ENCODE measurements at regions not wholly inside any gene's neighbourhood (a gene's known extent, or its start where the extent isn't known, plus 50 kb on each side); places are given as distances from the start of the nearest gene placed in this dataset.

DNA sequence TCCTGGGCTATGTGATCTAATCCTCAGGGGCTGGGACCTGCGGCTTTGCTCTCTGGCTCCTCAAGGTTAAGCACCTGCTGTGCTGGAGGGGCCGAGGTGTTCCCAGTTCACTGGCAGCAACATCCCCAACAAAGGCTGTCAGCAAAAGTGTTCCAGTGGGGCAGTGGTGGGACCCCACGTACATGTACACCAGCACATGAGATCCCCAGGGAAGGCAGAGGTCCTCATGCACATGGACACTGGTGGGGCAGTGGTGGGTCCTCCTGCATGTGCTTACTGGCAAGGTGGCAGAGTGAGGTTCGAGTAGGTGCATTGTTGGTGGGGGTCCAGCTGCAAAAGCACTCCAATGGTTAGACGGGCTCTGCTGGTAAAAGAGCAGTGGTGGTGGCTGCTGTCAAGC, 255.6 kb upstream of the MPDZ start (continued):
- TF ChIP-seq, protein P1, sequence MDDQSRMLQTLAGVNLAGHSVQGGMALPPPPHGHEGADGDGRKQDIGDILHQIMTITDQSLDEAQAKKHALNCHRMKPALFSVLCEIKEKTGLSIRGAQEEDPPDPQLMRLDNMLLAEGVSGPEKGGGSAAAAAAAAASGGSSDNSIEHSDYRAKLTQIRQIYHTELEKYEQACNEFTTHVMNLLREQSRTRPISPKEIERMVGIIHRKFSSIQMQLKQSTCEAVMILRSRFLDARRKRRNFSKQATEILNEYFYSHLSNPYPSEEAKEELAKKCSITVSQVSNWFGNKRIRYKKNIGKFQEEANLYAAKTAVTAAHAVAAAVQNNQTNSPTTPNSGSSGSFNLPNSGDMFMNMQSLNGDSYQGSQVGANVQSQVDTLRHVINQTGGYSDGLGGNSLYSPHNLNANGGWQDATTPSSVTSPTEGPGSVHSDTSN (IDR thresholded peaks at IDR 0.05; ENCODE audit: insufficient replicate concordance, low read depth, low read length) = no peak
- TF ChIP-seq SIX5 (IDR thresholded peaks at IDR 0.05; ENCODE audit: low read depth, low read length, severe bottlenecking) (no peak), NR2C1 (IDR thresholded peaks at IDR 0.05) (no peak), RUNX3 (IDR thresholded peaks at IDR 0.05; ENCODE audit: low read length) (no peak), CHD1 (IDR thresholded peaks at IDR 0.05; ENCODE audit: low read depth, low read length) (no peak), NFIC (IDR thresholded peaks at IDR 0.05; ENCODE audit: low read depth, low read length) (no peak)

DNA sequence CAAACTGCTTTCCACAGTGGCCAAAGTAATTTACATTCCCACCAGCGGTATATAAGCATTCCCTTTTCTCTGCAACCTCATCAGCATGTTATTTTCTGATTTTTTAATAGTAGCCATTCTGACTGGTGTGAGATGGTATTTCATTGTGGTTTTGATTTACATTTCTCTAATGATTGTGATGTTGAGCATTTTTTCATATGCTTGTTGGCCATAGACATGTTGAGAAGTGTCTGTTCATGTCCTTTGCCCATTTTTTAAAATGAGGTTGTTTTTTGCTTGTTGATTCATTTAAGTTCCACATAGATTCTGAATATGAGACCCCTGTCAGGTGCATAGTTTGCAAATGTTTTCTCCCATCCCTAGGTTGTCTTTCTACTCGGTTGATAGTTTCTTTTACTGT, 254.5 kb upstream of the MPDZ start:
- in situ Hi-C loops (cut with MboI) = no loop called here
- Histone ChIP-seq H3K27ac (ENCODE audit: control insufficient read depth, insufficient read depth) (no peak overlapping the region), H3K4me3 (no peak overlapping the region), H3K27me3 (replicated peaks in 1 of 2; ENCODE audit: control insufficient read depth in 2 of 2, insufficient read depth in 2 of 2, low read length in 1 of 2) (no peaks in the 10 kb centered on the region), H4K20me1 (ENCODE audit: control insufficient read depth, insufficient read depth) (no peaks in the 10 kb centered on the region), H3K9me3 (replicated peaks; ENCODE audit: control insufficient read depth, insufficient read depth, low read length) (no peaks in the 10 kb centered on the region), H2AFZ (ENCODE audit: control insufficient read depth, low read depth, low read length) (no peak overlapping the region), H3K4me2 (ENCODE audit: control insufficient read depth, insufficient read depth) (no peak overlapping the region), H3K79me2 (ENCODE audit: control insufficient read depth, insufficient read depth, low read length) (no peaks in the 10 kb centered on the region), H3K36me3 (ENCODE audit: control insufficient read depth in 2 of 2, insufficient read depth in 2 of 2, low read length in 1 of 2) (no peaks in the 10 kb centered on the region), H3K4me1 (ENCODE audit: control insufficient read depth, insufficient read depth, low read length) (no peaks in the 10 kb centered on the region), H3K9ac (ENCODE audit: control insufficient read depth, insufficient read depth, low read length) (no peak overlapping the region)
- FAIRE-seq (no peak), ATAC-seq (no peak), DNase-seq (ENCODE audit: low read depth, low spot score) (no peak)
- CTCF ChIA-PET = no interaction called here
- intact Hi-C loops (cut with micrococcal nuclease; ENCODE audit: unreplicated experiment) = loop anchor here (5.0 kb wide), 1 partner anchor 48 kb away; no protein-coding TSS in a partner anchor
- WGBS (ENCODE audit: insufficient coverage, insufficient replicate concordance, low lambda C conversion rate, missing lambda C conversion rate) = 6% methylated on average over 2 of the region's 2 CpGs
- POLR2A ChIA-PET = no interaction called here
- SMC1A ChIA-PET (ENCODE audit: uncharacterized antibody, unreplicated experiment) = no interaction called here
- BruUV-seq (replicated peaks) = no TSS peak
- TF ChIP-seq EP300 (IDR thresholded peaks at IDR 0.05; ENCODE audit: borderline replicate concordance in 1 of 2, control insufficient read depth in 1 of 2, low read depth in 2 of 2, low read length in 2 of 2) (no peak), SMAD1 (IDR thresholded peaks at IDR 0.05; ENCODE audit: low read depth, partially characterized antibody) (no peak), POLR2AphosphoS5 (IDR thresholded peaks at IDR 0.05; ENCODE audit: low read length) (no peak), NR2C2 (IDR thresholded peaks at IDR 0.05; ENCODE audit: borderline replicate concordance, control insufficient read depth, insufficient read length, low read depth) (no peak), ZZZ3 (IDR thresholded peaks at IDR 0.05; ENCODE audit: control insufficient read depth, insufficient read length, low read depth) (no peak)
- TF ChIP-seq, protein P1 (IDR thresholded peaks at IDR 0.05; ENCODE audit: insufficient replicate concordance, low read depth, low read length) = no peak
- TF ChIP-seq, protein P2, sequence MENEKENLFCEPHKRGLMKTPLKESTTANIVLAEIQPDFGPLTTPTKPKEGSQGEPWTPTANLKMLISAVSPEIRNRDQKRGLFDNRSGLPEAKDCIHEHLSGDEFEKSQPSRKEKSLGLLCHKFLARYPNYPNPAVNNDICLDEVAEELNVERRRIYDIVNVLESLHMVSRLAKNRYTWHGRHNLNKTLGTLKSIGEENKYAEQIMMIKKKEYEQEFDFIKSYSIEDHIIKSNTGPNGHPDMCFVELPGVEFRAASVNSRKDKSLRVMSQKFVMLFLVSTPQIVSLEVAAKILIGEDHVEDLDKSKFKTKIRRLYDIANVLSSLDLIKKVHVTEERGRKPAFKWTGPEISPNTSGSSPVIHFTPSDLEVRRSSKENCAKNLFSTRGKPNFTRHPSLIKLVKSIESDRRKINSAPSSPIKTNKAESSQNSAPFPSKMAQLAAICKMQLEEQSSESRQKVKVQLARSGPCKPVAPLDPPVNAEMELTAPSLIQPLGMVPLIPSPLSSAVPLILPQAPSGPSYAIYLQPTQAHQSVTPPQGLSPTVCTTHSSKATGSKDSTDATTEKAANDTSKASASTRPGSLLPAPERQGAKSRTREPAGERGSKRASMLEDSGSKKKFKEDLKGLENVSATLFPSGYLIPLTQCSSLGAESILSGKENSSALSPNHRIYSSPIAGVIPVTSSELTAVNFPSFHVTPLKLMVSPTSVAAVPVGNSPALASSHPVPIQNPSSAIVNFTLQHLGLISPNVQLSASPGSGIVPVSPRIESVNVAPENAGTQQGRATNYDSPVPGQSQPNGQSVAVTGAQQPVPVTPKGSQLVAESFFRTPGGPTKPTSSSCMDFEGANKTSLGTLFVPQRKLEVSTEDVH (IDR thresholded peaks at IDR 0.05; ENCODE audit: low read depth, partially characterized antibody) = no peak
- RAD21 ChIA-PET (ENCODE audit: unreplicated experiment) = no interaction called here
